ENCODE measurements at regions not wholly inside any gene's neighbourhood (a gene's known extent, or its start where the extent isn't known, plus 50 kb on each side); places are given as distances from the start of the nearest gene placed in this dataset.

DNA sequence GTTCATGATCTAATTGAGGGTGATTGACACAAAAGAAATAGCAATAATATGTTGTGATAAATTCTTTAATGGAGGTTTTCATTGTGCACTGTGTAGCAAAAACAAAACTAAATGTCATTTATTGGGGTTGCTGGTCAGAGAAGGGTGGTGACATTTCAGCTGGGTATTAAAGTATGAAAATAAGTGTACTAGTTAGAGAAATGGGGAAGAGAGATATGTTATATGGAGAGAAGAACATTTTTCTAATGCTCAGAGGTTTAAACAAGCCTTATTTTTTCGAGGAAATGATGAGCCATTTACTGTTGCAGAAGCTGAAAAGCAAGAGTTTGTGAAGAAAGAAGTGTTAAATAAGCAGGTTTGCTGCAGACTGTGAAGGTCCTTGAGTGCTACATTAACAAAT lies 142.7 kb upstream of the PAQR3 start:
- Histone ChIP-seq H3K27ac (ENCODE audit: extremely low read depth, low read depth, low read length) (no peak overlapping the region), H3K9me3 (replicated peaks; ENCODE audit: control insufficient read depth, insufficient read depth, low read depth, low read length) (peaks cover 8% of the 10 kb centered on the region), H3K36me3 (ENCODE audit: control insufficient read depth, insufficient read depth, low read length) (no peaks in the 10 kb centered on the region), H3K27me3 (ENCODE audit: control insufficient read depth in 2 of 2, insufficient read depth in 2 of 2, low read length in 2 of 2) (no peaks in the 10 kb centered on the region), H3K4me2 (ENCODE audit: insufficient read depth, low read length) (no peak overlapping the region), H3K4me3 (no peak overlapping the region), H3K9ac (ENCODE audit: insufficient read depth in 1 of 2, low read depth in 2 of 2, low read length in 2 of 2) (no peak overlapping the region), H4K20me1 (replicated peaks; ENCODE audit: control insufficient read depth, insufficient read depth, low read length) (no peaks in the 10 kb centered on the region), H3K79me2 (ENCODE audit: control insufficient read depth, insufficient read depth, low read length) (no peaks in the 10 kb centered on the region), H2AFZ (ENCODE audit: low read depth, low read length) (no peak overlapping the region), H3K4me1 (replicated peaks in 1 of 2; ENCODE audit: control insufficient read depth in 2 of 2, insufficient read depth in 2 of 2, low read length in 2 of 2) (no peaks in the 10 kb centered on the region; a peak in 2 of 5 replicates), H3K9me1 (ENCODE audit: control insufficient read depth, insufficient read depth, low read length) (no peaks in the 10 kb centered on the region)
- in situ Hi-C loops (cut with MboI), result no loop called here
- DNase-seq (ENCODE audit: extremely low read depth in 1 of 4, low spot score in 3 of 4) (no peak), FAIRE-seq (peak; percentile 42), ATAC-seq (no peak)
- ChIA-PET CTCF (ENCODE audit: low intra/inter-chr PET ratio) (no interaction called here), POLR2A (no interaction called here)
- intact Hi-C loops (cut with micrococcal nuclease), result no loop called here
- TF ChIP-seq ZFP1 (CRISPR knock-in tag; IDR thresholded peaks at IDR 0.05), result peak; percentile 91
- no peak for TF ChIP-seq FOXJ2 (tag; IDR thresholded peaks at IDR 0.05)
- TF ChIP-seq TRIM28 (IDR thresholded peaks at IDR 0.05), result peak; percentile 84; the same call in 1 of the 2 replicates
- WGBS (ENCODE audit: insufficient coverage, low coverage, missing lambda C conversion rate), result 0% methylated on average over 1 of the region's 1 CpG
- BruUV-seq (replicated peaks), result no TSS peak

DNA sequence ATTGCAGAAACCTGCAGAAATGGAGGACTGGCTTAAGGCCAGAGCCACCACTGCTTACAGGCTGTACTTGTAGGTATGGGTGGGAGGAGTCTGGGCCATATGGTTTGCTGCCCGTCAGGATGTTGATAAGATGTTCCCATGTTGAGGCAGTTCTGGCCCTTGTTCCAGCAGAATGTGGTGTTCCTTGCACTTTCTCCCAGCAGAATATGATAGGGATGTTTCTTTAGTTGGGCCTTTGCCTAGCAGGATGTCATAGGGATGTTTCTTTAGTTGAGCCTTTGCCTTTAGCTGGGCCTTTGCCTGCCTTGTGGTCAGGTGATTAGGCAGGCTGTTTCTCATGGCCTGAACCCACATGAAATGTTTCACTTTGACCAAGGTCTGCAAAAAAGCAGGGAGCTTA lies 139.1 kb upstream of the PAQR3 start:
- Histone ChIP-seq H3K4me3 (no peak overlapping the region), H3K9me1 (ENCODE audit: control insufficient read depth, insufficient read depth, low read length) (no peaks in the 10 kb centered on the region), H3K27me3 (ENCODE audit: control insufficient read depth in 2 of 2, insufficient read depth in 2 of 2, low read length in 2 of 2) (no peaks in the 10 kb centered on the region), H4K20me1 (replicated peaks; ENCODE audit: control insufficient read depth, insufficient read depth, low read length) (no peaks in the 10 kb centered on the region), H2AFZ (ENCODE audit: low read depth, low read length) (peak overlapping the region; percentile 75), H3K79me2 (ENCODE audit: control insufficient read depth, insufficient read depth, low read length) (no peaks in the 10 kb centered on the region), H3K36me3 (ENCODE audit: control insufficient read depth, insufficient read depth, low read length) (no peaks in the 10 kb centered on the region), H3K27ac (ENCODE audit: extremely low read depth, low read depth, low read length) (no peak overlapping the region), H3K9ac (ENCODE audit: insufficient read depth in 1 of 2, low read depth in 2 of 2, low read length in 2 of 2) (no peak overlapping the region), H3K9me3 (replicated peaks; ENCODE audit: control insufficient read depth, insufficient read depth, low read depth, low read length) (peaks cover 8% of the 10 kb centered on the region), H3K4me1 (replicated peaks in 1 of 2; ENCODE audit: control insufficient read depth in 2 of 2, insufficient read depth in 2 of 2, low read length in 2 of 2) (no peaks in the 10 kb centered on the region; a peak in 2 of 5 replicates), H3K4me2 (ENCODE audit: insufficient read depth, low read length) (no peak overlapping the region)
- TF ChIP-seq, protein P1, sequence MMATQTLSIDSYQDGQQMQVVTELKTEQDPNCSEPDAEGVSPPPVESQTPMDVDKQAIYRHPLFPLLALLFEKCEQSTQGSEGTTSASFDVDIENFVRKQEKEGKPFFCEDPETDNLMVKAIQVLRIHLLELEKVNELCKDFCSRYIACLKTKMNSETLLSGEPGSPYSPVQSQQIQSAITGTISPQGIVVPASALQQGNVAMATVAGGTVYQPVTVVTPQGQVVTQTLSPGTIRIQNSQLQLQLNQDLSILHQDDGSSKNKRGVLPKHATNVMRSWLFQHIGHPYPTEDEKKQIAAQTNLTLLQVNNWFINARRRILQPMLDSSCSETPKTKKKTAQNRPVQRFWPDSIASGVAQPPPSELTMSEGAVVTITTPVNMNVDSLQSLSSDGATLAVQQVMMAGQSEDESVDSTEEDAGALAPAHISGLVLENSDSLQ (IDR thresholded peaks at IDR 0.05), result 0 out of 2 replicates have a peak, but pooled peaks have one; percentile 12
- no peak for TF ChIP-seq DACH1 (IDR thresholded peaks at IDR 0.05; ENCODE audit: partially characterized antibody)
- WGBS (ENCODE audit: insufficient coverage, low coverage, missing lambda C conversion rate), result 17% methylated on average over 1 of the region's 1 CpG
- CTCF ChIA-PET (ENCODE audit: low intra/inter-chr PET ratio), result no interaction called here
- intact Hi-C loops (cut with micrococcal nuclease), result no loop called here
- peak; percentile 40; the same call in 1 of the 3 replicates for ATAC-seq
- POLR2A ChIA-PET, result interaction anchor here (0.8 kb wide), 1 partner anchor 10 kb away, joined by 3 read pairs; no protein-coding TSS in a partner anchor
- in situ Hi-C loops (cut with MboI), result no loop called here
- FAIRE-seq, result peak; percentile 48
- no TSS peak for BruUV-seq (replicated peaks)
- DNase-seq (ENCODE audit: extremely low read depth in 1 of 4, low spot score in 3 of 4), result no peak

All from K562 (cell line).